AG09309 (cell line): ENCODE measurements at regions not wholly inside any gene's neighbourhood (a gene's known extent, or its start where the extent isn't known, plus 50 kb on each side); places are given as distances from the start of the nearest gene placed in this dataset.

Experiments used
- DNase-seq: peaks from one replicate; pipeline ENCODE4 v3.0.0-alpha.2; 2010; ENCODE audit warnings: low read depth
- H3K4me3 ChIP-seq: 2 replicates; pipeline ENCODE4 v1.5.1; 2011; ENCODE audit warnings: mild to moderate bottlenecking, low read depth, low read length, moderate library complexity; ENCODE audit not compliant: control insufficient read depth
- CTCF ChIP-seq: IDR thresholded peaks from 2 replicates; pipeline ENCODE4 v1.5.1; 2011; ENCODE audit warnings: mild to moderate bottlenecking, low read depth, low read length, inconsistent platforms; ENCODE audit not compliant: insufficient read depth, control insufficient read depth; ENCODE audit errors: missing control alignments

- no peak for TF ChIP-seq CTCF
- no peak overlapping the region for H3K4me3 ChIP-seq
- no peak for DNase-seq
These were observed 400.2 kb downstream of the EFNA5 start for GRCh38 chr5:107270561-107270960.

- no peak for TF ChIP-seq CTCF
These were observed 401.1 kb downstream of the EFNA5 start for GRCh38 chr5:107269678-107270077.

GRCh38 chr5:107269256-107269655 is 401.5 kb downstream of the EFNA5 start:
- no peak overlapping the region for H3K4me3 ChIP-seq
- TF ChIP-seq CTCF = no peak
- DNase-seq = no peak

More at GRCh38 chr5:107269678-107270077, 401.1 kb downstream of the EFNA5 start:
- DNase-seq = no peak
- H3K4me3 ChIP-seq = no peak overlapping the region

- DNase-seq = no peak
- TF ChIP-seq CTCF = no peak
These were observed 402.5 kb downstream of the EFNA5 start for GRCh38 chr5:107268241-107268640.

GRCh38 chr5:107266100-107266499 is 404.6 kb downstream of the EFNA5 start:
- no peak for DNase-seq
- no peak for TF ChIP-seq CTCF
- no peak overlapping the region for H3K4me3 ChIP-seq

More at GRCh38 chr5:107268241-107268640, 402.5 kb downstream of the EFNA5 start:
- no peak overlapping the region for H3K4me3 ChIP-seq

- no peak for TF ChIP-seq CTCF
- H3K4me3 ChIP-seq = no peak overlapping the region
- no peak for DNase-seq
These were observed 405.5 kb downstream of the EFNA5 start for GRCh38 chr5:107265193-107265592.

GRCh38 chr5:107263387-107264018 is 407.2 kb downstream of the EFNA5 start:
- TF ChIP-seq CTCF = no peak
- DNase-seq = no peak
- no peak overlapping the region for H3K4me3 ChIP-seq
